HCT116 (cell line): ENCODE measurements at regions not wholly inside any gene's neighbourhood (a gene's known extent, or its start where the extent isn't known, plus 50 kb on each side); places are given as distances from the start of the nearest gene placed in this dataset.

Experiments
- ATAC-seq: fragments of 200-7000 bp; cut with Tn5 transposase; 2 replicates; pipeline ENCODE4 v1.9.1; 2020; ENCODE audit warnings: mild to moderate bottlenecking, moderate library complexity
- BruUV-seq: library from RNA; stranded (reverse); fragments of 400-500 nt; replicated peaks from 2 replicates; lab custom pipeline; 2021; lab: Mats Ljungman, UMichigan
- CTCF ChIA-PET: fragments of 300-600 bp; sonication (Branson Sonifier 250); formaldehyde crosslinking; loops from one replicate; lab custom pipeline; 2021; ENCODE audit warnings: antibody characterized with exemption; lab: Charles Lee
- POLR2A ChIA-PET: fragments of 300-600, 350-600 bp; sonication (Branson Sonifier 250); formaldehyde crosslinking; loops from one replicate; lab custom pipeline; 2021; ENCODE audit warnings: antibody characterized with exemption; lab: Charles Lee
- RAD21 ChIA-PET, 2 experiments: fragments of 300-600 bp; sonication (Branson Sonifier 250); formaldehyde crosslinking; loops; one replicate each; lab custom pipeline; 2023; ENCODE audit warnings: low total read pairs in 2 of 2; ENCODE audit not compliant: uncharacterized antibody in 2 of 2, unreplicated experiment in 2 of 2, low non-redundant PET in 1 of 2; lab: Charles Lee
- DNase-seq: peaks from one replicate; pipeline ENCODE4 v3.0.0-alpha.2; 2010; ENCODE audit warnings: low read depth, low spot score
- H2AFZ ChIP-seq: fragments of 200-600 bp; shearing (Covaris generic), sonication (generic); 2 replicates; pipeline ENCODE4 v1.6.1; 2017; ENCODE audit warnings: low read depth, mixed run types, mixed read lengths, antibody characterized with exemption, low read length; ENCODE audit not compliant: poor library complexity, severe bottlenecking
- H3K27ac ChIP-seq: 2 replicates; pipeline ENCODE4 v1.5.1; 2012; ENCODE audit warnings: low read depth, low read length
- H3K27me3 ChIP-seq: fragments of 200-600 bp; sonication (generic); 2 replicates; pipeline ENCODE4 v1.6.1; 2016; ENCODE audit warnings: mixed run types, low read length, mixed read lengths; ENCODE audit not compliant: insufficient read depth
- H3K36me3 ChIP-seq, 2 experiments: fragments of 200-500 bp in 1 of 2; fragments of 200-600 bp in 1 of 2; sonication (Bioruptor generic) in 1 of 2; sonication (generic) in 1 of 2; 2 replicates each; pipeline versions ENCODE4 v1.5.1 to v1.6.1; 2014 to 2016; ENCODE audit warnings: low read length in 2 of 2, inconsistent platforms in 1 of 2, mixed read lengths in 1 of 2, mixed run types in 1 of 2; ENCODE audit not compliant: insufficient read depth in 2 of 2, control insufficient read depth in 1 of 2
- H3K4me1 ChIP-seq, 2 experiments: fragments of 200-600 bp in 1 of 2; sonication (generic) in 1 of 2; 2 replicates each; pipeline versions ENCODE4 v1.5.1 to v1.6.1; 2012 to 2017; ENCODE audit warnings: low read length in 2 of 2, inconsistent platforms in 1 of 2, mild to moderate bottlenecking in 1 of 2, mixed read lengths in 1 of 2, mixed run types in 1 of 2, moderate library complexity in 1 of 2; ENCODE audit not compliant: insufficient read depth in 2 of 2, control insufficient read depth in 1 of 2
- H3K4me2 ChIP-seq: fragments of 200-600 bp; sonication (generic); 2 replicates; pipeline ENCODE4 v1.6.1; 2017; ENCODE audit warnings: mixed run types, low read length, mixed read lengths
- H3K4me3 ChIP-seq, 2 experiments: fragments of 200-600 bp in 1 of 2; sonication (generic) in 1 of 2; replicated peaks in 1 of 2; 2 replicates each; pipeline ENCODE4 v1.5.1; 2011 to 2016; ENCODE audit warnings: low read length in 2 of 2, control low read depth in 1 of 2, low read depth in 1 of 2, mild to moderate bottlenecking in 1 of 2, mixed read lengths in 1 of 2, mixed run types in 1 of 2
- H3K79me2 ChIP-seq: fragments of 200-600 bp; sonication (generic); 2 replicates; pipeline ENCODE4 v1.6.1; 2017; ENCODE audit warnings: mild to moderate bottlenecking, mixed run types, low read length, moderate library complexity, mixed read lengths; ENCODE audit not compliant: insufficient read depth
- H3K9ac ChIP-seq: fragments of 200-600 bp; sonication (generic); 2 replicates; pipeline ENCODE4 v1.6.1; 2016; ENCODE audit warnings: low read length, mixed read lengths
- H3K9me2 ChIP-seq: fragments of 200-600 bp; sonication (generic), shearing (Covaris generic); 2 replicates; pipeline ENCODE4 v1.6.1; 2017; ENCODE audit warnings: mixed run types, mild to moderate bottlenecking, moderate library complexity; ENCODE audit not compliant: insufficient read depth
- H3K9me3 ChIP-seq, 2 experiments: fragments of 200-500 bp in 1 of 2; fragments of 200-600 bp in 1 of 2; sonication (Bioruptor generic) in 1 of 2; sonication (generic) in 1 of 2; 2 replicates each; pipeline ENCODE4 v1.6.1; 2014 to 2017; ENCODE audit warnings: low read length in 2 of 2, mixed read lengths in 2 of 2, inconsistent platforms in 1 of 2, low read depth in 1 of 2, mild to moderate bottlenecking in 1 of 2, mixed run types in 1 of 2, moderate library complexity in 1 of 2; ENCODE audit not compliant: control insufficient read depth in 1 of 2, insufficient read depth in 1 of 2
- H4K20me1 ChIP-seq: fragments of 200-600 bp; sonication (generic), shearing (Covaris generic); 2 replicates; pipeline ENCODE4 v1.6.1; 2017; ENCODE audit warnings: mixed run types, mild to moderate bottlenecking, moderate library complexity; ENCODE audit not compliant: insufficient read depth
- ATF3 ChIP-seq: IDR thresholded peaks from 2 replicates; pipeline ENCODE4 v1.6.1; 2012
- CBX3 ChIP-seq: IDR thresholded peaks from 2 replicates; pipeline ENCODE4 v1.6.1; 2012; ENCODE audit warnings: low read depth
- CEBPB ChIP-seq: IDR thresholded peaks from 2 replicates; pipeline ENCODE4 v1.6.1; 2012; ENCODE audit warnings: low read depth
- EGR1 ChIP-seq: IDR thresholded peaks from 2 replicates; pipeline ENCODE4 v1.6.1; 2012; ENCODE audit warnings: low read depth
- EZH2phosphoT487 ChIP-seq: fragments of 200-600 bp; IDR thresholded peaks from 2 replicates; pipeline ENCODE4 v1.6.1; 2018; ENCODE audit warnings: antibody characterized with exemption, borderline replicate concordance
- FOSL1 ChIP-seq: IDR thresholded peaks from 2 replicates; pipeline ENCODE4 v1.6.1; 2012; ENCODE audit warnings: low read depth
- RAD21 ChIP-seq: IDR thresholded peaks from 2 replicates; pipeline ENCODE4 v1.6.1; 2012; ENCODE audit warnings: low read depth, mild to moderate bottlenecking
- SIN3A ChIP-seq: IDR thresholded peaks from 2 replicates; pipeline ENCODE4 v1.6.1; 2012; ENCODE audit warnings: low read depth
- SRF ChIP-seq: IDR thresholded peaks from 2 replicates; pipeline ENCODE4 v1.6.1; 2012; ENCODE audit warnings: low read depth
- YY1 ChIP-seq: IDR thresholded peaks from 2 replicates; pipeline ENCODE4 v1.6.1; 2011; ENCODE audit warnings: low read length, low read depth, moderate library complexity, mild to moderate bottlenecking; ENCODE audit not compliant: insufficient replicate concordance; ENCODE audit errors: extremely low read depth
- ZBTB33 ChIP-seq: IDR thresholded peaks from 2 replicates; pipeline ENCODE4 v1.6.1; 2011; ENCODE audit warnings: mild to moderate bottlenecking, low read length, moderate library complexity; ENCODE audit not compliant: insufficient replicate concordance; ENCODE audit errors: extremely low read depth
- intact Hi-C: fragments of 100-400 bp; cut with micrococcal nuclease; formaldehyde crosslinking; loops from 2 replicates; pipeline ENCODE4 v1.10.0; 2022

GRCh38 chr5:171648279-171649074 lies 137.1 kb upstream of the SMIM23 start:
- DNase-seq = no peak
- no peak for ATAC-seq
- Histone ChIP-seq H3K4me1 (peaks cover 9 to 14% of the 10 kb centered on the region in 2 experiments), H4K20me1 (no peaks in the 10 kb centered on the region), H3K4me3 (no peak overlapping the region), H3K9me3 (no peaks in the 10 kb centered on the region), H3K27me3 (no peaks in the 10 kb centered on the region), H3K9ac (no peak overlapping the region), H3K4me2 (no peak overlapping the region), H3K9me2 (no peaks in the 10 kb centered on the region), H2AFZ (no peak overlapping the region), H3K27ac (no peak overlapping the region), H3K36me3 (no peaks in the 10 kb centered on the region), H3K79me2 (no peaks in the 10 kb centered on the region)
- RAD21 ChIA-PET = no interaction called here
- POLR2A ChIA-PET = no interaction called here
- intact Hi-C loops = no loop called here
- TF ChIP-seq FOSL1 (no peak), EZH2phosphoT487 (no peak), SRF (no peak), CBX3 (no peak), CEBPB (no peak), ATF3 (no peak), ZBTB33 (no peak), RAD21 (no peak), EGR1 (no peak), SIN3A (no peak), YY1 (no peak)
- CTCF ChIA-PET = no interaction called here
- BruUV-seq = no TSS peak
